Hepatocyte (in vitro differentiated cells): ENCODE measurements at regions not wholly inside any gene's neighbourhood (a gene's known extent, or its start where the extent isn't known, plus 50 kb on each side); places are given as distances from the start of the nearest gene placed in this dataset.

ENCODE experiments used
- CTCF ChIP-seq: fragments of 200-600 bp; sonication (generic); IDR thresholded peaks from 2 replicates; pipeline ENCODE4 v1.5.1; 2016; ENCODE audit warnings: antibody characterized with exemption, mild to moderate bottlenecking; ENCODE audit not compliant: poor library complexity
- EZH2 ChIP-seq: fragments of 200-600 bp; sonication (generic); IDR thresholded peaks from 2 replicates; pipeline ENCODE4 v1.6.1; 2016; ENCODE audit warnings: antibody characterized with exemption, mild to moderate bottlenecking, borderline replicate concordance
- EZH2phosphoT487 ChIP-seq: fragments of 200-600 bp; sonication (generic); IDR thresholded peaks from one replicate; pipeline ENCODE4 v1.6.1; 2018; ENCODE audit warnings: antibody characterized with exemption, mild to moderate bottlenecking, low read depth, moderate library complexity; ENCODE audit not compliant: unreplicated experiment, severe bottlenecking

- no peak for TF ChIP-seq CTCF
- no peak for TF ChIP-seq EZH2
- no peak for TF ChIP-seq EZH2phosphoT487
These were observed 127.3 kb downstream of the TM2D1 start for GRCh38 chr1:61597601-61598000.
